ENCODE measurements at regions not wholly inside any gene's neighbourhood (a gene's known extent, or its start where the extent isn't known, plus 50 kb on each side); places are given as distances from the start of the nearest gene placed in this dataset.

DNA sequence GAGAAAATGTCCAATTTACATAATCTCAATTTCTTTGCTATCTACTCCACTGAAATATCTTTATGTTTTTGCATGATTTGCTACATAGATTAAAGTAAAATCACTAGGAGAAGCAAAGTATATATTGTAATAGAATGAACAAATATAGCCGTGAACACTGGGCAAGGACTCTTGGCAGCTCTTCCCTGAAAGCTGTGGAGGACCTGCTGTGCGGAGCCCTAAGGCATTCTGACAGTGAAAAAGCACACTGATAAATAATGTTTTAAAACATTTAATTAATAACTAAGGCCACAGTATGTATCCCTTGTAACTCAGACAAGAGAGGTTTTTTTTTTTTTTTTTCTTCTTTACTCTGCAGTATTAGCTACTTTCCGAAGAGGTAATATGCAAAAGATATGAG is 256.1 kb upstream of the DPYD start:
- H3K27ac ChIP-seq (replicated peaks), result no peak overlapping the region
- no peaks in the 10 kb centered on the region for H3K27me3 ChIP-seq (ENCODE audit: insufficient read depth, poor library complexity, severe bottlenecking)
- H3K4me3 ChIP-seq (replicated peaks; ENCODE audit: insufficient read depth, low read length), result no peak overlapping the region
- TF ChIP-seq, protein P1, sequence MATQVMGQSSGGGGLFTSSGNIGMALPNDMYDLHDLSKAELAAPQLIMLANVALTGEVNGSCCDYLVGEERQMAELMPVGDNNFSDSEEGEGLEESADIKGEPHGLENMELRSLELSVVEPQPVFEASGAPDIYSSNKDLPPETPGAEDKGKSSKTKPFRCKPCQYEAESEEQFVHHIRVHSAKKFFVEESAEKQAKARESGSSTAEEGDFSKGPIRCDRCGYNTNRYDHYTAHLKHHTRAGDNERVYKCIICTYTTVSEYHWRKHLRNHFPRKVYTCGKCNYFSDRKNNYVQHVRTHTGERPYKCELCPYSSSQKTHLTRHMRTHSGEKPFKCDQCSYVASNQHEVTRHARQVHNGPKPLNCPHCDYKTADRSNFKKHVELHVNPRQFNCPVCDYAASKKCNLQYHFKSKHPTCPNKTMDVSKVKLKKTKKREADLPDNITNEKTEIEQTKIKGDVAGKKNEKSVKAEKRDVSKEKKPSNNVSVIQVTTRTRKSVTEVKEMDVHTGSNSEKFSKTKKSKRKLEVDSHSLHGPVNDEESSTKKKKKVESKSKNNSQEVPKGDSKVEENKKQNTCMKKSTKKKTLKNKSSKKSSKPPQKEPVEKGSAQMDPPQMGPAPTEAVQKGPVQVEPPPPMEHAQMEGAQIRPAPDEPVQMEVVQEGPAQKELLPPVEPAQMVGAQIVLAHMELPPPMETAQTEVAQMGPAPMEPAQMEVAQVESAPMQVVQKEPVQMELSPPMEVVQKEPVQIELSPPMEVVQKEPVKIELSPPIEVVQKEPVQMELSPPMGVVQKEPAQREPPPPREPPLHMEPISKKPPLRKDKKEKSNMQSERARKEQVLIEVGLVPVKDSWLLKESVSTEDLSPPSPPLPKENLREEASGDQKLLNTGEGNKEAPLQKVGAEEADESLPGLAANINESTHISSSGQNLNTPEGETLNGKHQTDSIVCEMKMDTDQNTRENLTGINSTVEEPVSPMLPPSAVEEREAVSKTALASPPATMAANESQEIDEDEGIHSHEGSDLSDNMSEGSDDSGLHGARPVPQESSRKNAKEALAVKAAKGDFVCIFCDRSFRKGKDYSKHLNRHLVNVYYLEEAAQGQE (IDR thresholded peaks at IDR 0.05; ENCODE audit: insufficient replicate concordance, low read depth), result no peak
- TF ChIP-seq POLR2AphosphoS5 (IDR thresholded peaks at IDR 0.05; ENCODE audit: low read depth) (no peak), GABPA (IDR thresholded peaks at IDR 0.05; ENCODE audit: low read depth) (no peak), SPI1 (IDR thresholded peaks at IDR 0.05; ENCODE audit: borderline replicate concordance, low read depth) (no peak)
- TF ChIP-seq, protein P2, sequence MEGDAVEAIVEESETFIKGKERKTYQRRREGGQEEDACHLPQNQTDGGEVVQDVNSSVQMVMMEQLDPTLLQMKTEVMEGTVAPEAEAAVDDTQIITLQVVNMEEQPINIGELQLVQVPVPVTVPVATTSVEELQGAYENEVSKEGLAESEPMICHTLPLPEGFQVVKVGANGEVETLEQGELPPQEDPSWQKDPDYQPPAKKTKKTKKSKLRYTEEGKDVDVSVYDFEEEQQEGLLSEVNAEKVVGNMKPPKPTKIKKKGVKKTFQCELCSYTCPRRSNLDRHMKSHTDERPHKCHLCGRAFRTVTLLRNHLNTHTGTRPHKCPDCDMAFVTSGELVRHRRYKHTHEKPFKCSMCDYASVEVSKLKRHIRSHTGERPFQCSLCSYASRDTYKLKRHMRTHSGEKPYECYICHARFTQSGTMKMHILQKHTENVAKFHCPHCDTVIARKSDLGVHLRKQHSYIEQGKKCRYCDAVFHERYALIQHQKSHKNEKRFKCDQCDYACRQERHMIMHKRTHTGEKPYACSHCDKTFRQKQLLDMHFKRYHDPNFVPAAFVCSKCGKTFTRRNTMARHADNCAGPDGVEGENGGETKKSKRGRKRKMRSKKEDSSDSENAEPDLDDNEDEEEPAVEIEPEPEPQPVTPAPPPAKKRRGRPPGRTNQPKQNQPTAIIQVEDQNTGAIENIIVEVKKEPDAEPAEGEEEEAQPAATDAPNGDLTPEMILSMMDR (IDR thresholded peaks at IDR 0.05; ENCODE audit: insufficient read depth, low read length), result no peak
- no peak for DNase-seq (ENCODE audit: low read depth in 1 of 2, low spot score in 1 of 2)

DNA sequence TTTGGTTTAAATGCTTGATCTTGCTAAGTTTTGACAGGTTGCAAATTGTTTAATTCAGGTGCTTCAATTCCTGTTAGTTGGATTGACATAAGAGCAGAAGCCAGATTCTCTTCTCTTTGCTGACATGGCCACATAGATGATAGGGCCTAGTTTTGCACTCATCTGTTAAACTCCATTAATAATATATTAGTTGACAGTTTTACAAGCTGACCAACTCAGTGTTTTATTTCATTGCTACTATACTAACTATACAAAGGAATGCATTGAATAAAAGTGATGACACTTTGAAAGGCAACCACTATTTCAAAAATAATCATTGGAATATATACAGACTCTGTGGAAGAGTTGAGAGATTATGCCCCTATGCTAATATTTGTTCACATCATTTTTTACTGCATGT is 255.6 kb upstream of the DPYD start:
- Histone ChIP-seq H3K4me3 (replicated peaks; ENCODE audit: insufficient read depth, low read length) (no peak overlapping the region), H3K27me3 (ENCODE audit: insufficient read depth, poor library complexity, severe bottlenecking) (no peaks in the 10 kb centered on the region), H3K27ac (replicated peaks) (no peak overlapping the region)
- DNase-seq (ENCODE audit: low read depth in 1 of 2, low spot score in 1 of 2), result no peak
- TF ChIP-seq SPI1 (IDR thresholded peaks at IDR 0.05; ENCODE audit: borderline replicate concordance, low read depth), result no peak
- no peak for TF ChIP-seq POLR2AphosphoS5 (IDR thresholded peaks at IDR 0.05; ENCODE audit: low read depth)
- TF ChIP-seq, protein P2 (IDR thresholded peaks at IDR 0.05; ENCODE audit: insufficient read depth, low read length), result no peak
- no peak for TF ChIP-seq GABPA (IDR thresholded peaks at IDR 0.05; ENCODE audit: low read depth)
- TF ChIP-seq, protein P1 (IDR thresholded peaks at IDR 0.05; ENCODE audit: insufficient replicate concordance, low read depth), result no peak

DNA sequence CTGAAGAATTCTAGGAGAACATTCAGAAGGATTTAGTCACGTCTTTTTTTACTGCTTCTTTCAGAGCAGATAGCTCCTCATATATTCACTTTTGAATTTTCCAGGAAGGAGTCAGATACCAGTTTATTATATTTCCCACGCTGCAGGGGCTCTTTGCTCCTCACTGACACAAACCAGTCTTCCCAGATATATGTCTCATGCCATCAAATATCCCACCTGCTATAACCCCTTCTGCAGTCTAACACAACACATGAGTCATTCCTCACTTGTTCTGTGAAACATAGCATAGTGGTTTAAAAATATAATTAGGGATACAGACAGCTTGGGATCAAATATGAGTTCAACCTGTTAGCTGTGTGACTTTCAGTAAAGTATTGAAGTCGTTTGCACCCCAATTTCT is 251.7 kb upstream of the DPYD start:
- TF ChIP-seq SPI1 (IDR thresholded peaks at IDR 0.05; ENCODE audit: borderline replicate concordance, low read depth) (no peak), POLR2AphosphoS5 (IDR thresholded peaks at IDR 0.05; ENCODE audit: low read depth) (no peak), GABPA (IDR thresholded peaks at IDR 0.05; ENCODE audit: low read depth) (no peak)
- TF ChIP-seq, protein P2 (IDR thresholded peaks at IDR 0.05; ENCODE audit: insufficient read depth, low read length), result no peak
- TF ChIP-seq, protein P1 (IDR thresholded peaks at IDR 0.05; ENCODE audit: insufficient replicate concordance, low read depth), result no peak
- DNase-seq (ENCODE audit: low read depth in 1 of 2, low spot score in 1 of 2), result no peak

More for the DNA sequence above, 251.7 kb upstream of the DPYD start:
- Histone ChIP-seq H3K4me3 (replicated peaks; ENCODE audit: insufficient read depth, low read length) (no peak overlapping the region), H3K27ac (replicated peaks) (no peak overlapping the region), H3K27me3 (ENCODE audit: insufficient read depth, poor library complexity, severe bottlenecking) (no peaks in the 10 kb centered on the region)
